H1 (cell line): ENCODE measurements at regions not wholly inside any gene's neighbourhood (a gene's known extent, or its start where the extent isn't known, plus 50 kb on each side); places are given as distances from the start of the nearest gene placed in this dataset.
"Not testable (repeated sequence)": the region's sequence is repeated elsewhere in the genome, so short reads cannot be mapped to it uniquely, and the experiment has no call there.

ENCODE experiments used
- CTCF ChIA-PET: fragments of 300-600 bp; sonication (Branson Sonifier 250); formaldehyde crosslinking; loops from one replicate; lab custom pipeline; 2021; ENCODE audit not compliant: partially characterized antibody; lab: Charles Lee
- POLR2A ChIA-PET: fragments of 300-600 bp; sonication (Branson Sonifier 250); formaldehyde crosslinking; loops from one replicate; lab custom pipeline; 2021; ENCODE audit warnings: inconsistent platforms; ENCODE audit not compliant: partially characterized antibody; lab: Charles Lee
- DNase-seq, 2 experiments: peaks; one replicate each; pipeline versions ENCODE4 v3.0.0 to v3.0.0-alpha.2; 2010 to 2022; ENCODE audit warnings: low spot score in 2 of 2, low read depth in 1 of 2, mixed read lengths in 1 of 2
- FAIRE-seq: peaks from 2 replicates; lab custom pipeline; 2011; peaks lifted over from hg19 to GRCh38; lab: Jason Lieb, UNC
- H2AFZ ChIP-seq: 2 replicates; pipeline ENCODE4 v1.8.1; 2012; ENCODE audit warnings: low read length, inconsistent platforms
- H2AK5ac ChIP-seq: 2 replicates; pipeline ENCODE4 v1.6.1; 2013; ENCODE audit warnings: low read depth, low read length
- H2BK120ac ChIP-seq: replicated peaks from 2 replicates; pipeline ENCODE3; 2013; ENCODE audit warnings: low read depth, low read length, inconsistent platforms
- H2BK12ac ChIP-seq: 2 replicates; pipeline ENCODE4 v1.6.1; 2013; ENCODE audit warnings: low read depth, low read length
- H2BK15ac ChIP-seq: 2 replicates; pipeline ENCODE4 v1.6.1; 2013; ENCODE audit warnings: low read length
- H2BK20ac ChIP-seq: 2 replicates; pipeline ENCODE4 v1.6.1; 2013; ENCODE audit warnings: low read length
- H2BK5ac ChIP-seq: 2 replicates; pipeline ENCODE4 v1.6.1; 2013; ENCODE audit warnings: low read depth, low read length
- H3K14ac ChIP-seq: 2 replicates; pipeline ENCODE4 v1.6.1; 2013; ENCODE audit warnings: inconsistent platforms; ENCODE audit not compliant: insufficient read length
- H3K18ac ChIP-seq: 2 replicates; pipeline ENCODE4 v1.6.1; 2013; ENCODE audit warnings: low read length; ENCODE audit errors: extremely low read depth
- H3K23ac ChIP-seq: 2 replicates; pipeline ENCODE4 v1.6.1; 2013; ENCODE audit warnings: inconsistent platforms; ENCODE audit not compliant: insufficient read length
- H3K23me2 ChIP-seq: 2 replicates; pipeline ENCODE4 v1.6.1; 2013; ENCODE audit warnings: low read depth, low read length
- H3K27ac ChIP-seq: 2 replicates; pipeline ENCODE4 v1.6.1; 2011; ENCODE audit warnings: low read depth, low read length, inconsistent platforms
- H3K27me3 ChIP-seq, 4 experiments: replicated peaks in 1 of 4; 1 replicate in 1 of 4; 2 replicates in 3 of 4; pipeline versions ENCODE4 v1.6.1 to v1.8.1; 2011 to 2013; ENCODE audit warnings: low read length in 3 of 4, mild to moderate bottlenecking in 3 of 4, inconsistent platforms in 2 of 4, mixed read lengths in 2 of 4, moderate library complexity in 1 of 4; ENCODE audit not compliant: control insufficient read depth in 3 of 4, insufficient read depth in 3 of 4; ENCODE audit errors: extremely low read depth in 1 of 4
- H3K36me3 ChIP-seq, 4 experiments: 2 replicates each; pipeline versions ENCODE4 v1.6.1 to v1.8.1; 2011 to 2013; ENCODE audit warnings: mild to moderate bottlenecking in 4 of 4, low read length in 3 of 4, moderate library complexity in 2 of 4, control low read depth in 1 of 4, inconsistent platforms in 1 of 4; ENCODE audit not compliant: insufficient read depth in 4 of 4, control insufficient read depth in 2 of 4
- H3K4ac ChIP-seq: replicated peaks from 2 replicates; pipeline ENCODE3; 2013; ENCODE audit warnings: low read length, low read depth, mixed read lengths, inconsistent platforms; ENCODE audit not compliant: insufficient read length
- H3K4me1 ChIP-seq, 4 experiments: replicated peaks in 1 of 4; 1 replicate in 1 of 4; 2 replicates in 3 of 4; pipeline versions ENCODE4 v1.6.1 to v1.8.1; 2011 to 2013; ENCODE audit warnings: low read length in 3 of 4, inconsistent platforms in 2 of 4, mixed read lengths in 1 of 4; ENCODE audit not compliant: insufficient read depth in 4 of 4, control insufficient read depth in 3 of 4
- H3K4me2 ChIP-seq, 2 experiments: 2 replicates each; pipeline versions ENCODE4 v1.6.1 to v1.8.1; 2011 to 2013; ENCODE audit warnings: low read depth in 2 of 2, low read length in 2 of 2, control low read depth in 1 of 2, inconsistent platforms in 1 of 2, mild to moderate bottlenecking in 1 of 2; ENCODE audit not compliant: insufficient read depth in 1 of 2
- H3K4me3 ChIP-seq, 4 experiments: fragments of 200-600, 300-600 bp in 1 of 4; sonication (generic), shearing (Covaris generic), sonication (Bioruptor Twin) in 1 of 4; 2 replicates each; pipeline versions ENCODE4 v1.5.1 to v1.8.1; 2011 to 2016; ENCODE audit warnings: low read length in 4 of 4, low read depth in 3 of 4, control low read depth in 2 of 4, inconsistent platforms in 2 of 4, mild to moderate bottlenecking in 2 of 4, mixed read lengths in 1 of 4, moderate library complexity in 1 of 4; ENCODE audit not compliant: insufficient read depth in 2 of 4; ENCODE audit errors: extremely low read depth in 1 of 4
- H3K56ac ChIP-seq: replicated peaks from 2 replicates; pipeline ENCODE3; 2013; ENCODE audit warnings: low read depth, mild to moderate bottlenecking, mixed read lengths, low read length, inconsistent platforms; ENCODE audit not compliant: insufficient read length
- H3K79me1 ChIP-seq: 2 replicates; pipeline ENCODE4 v1.6.1; 2013; ENCODE audit warnings: low read depth, low read length, control low read depth
- H3K79me2 ChIP-seq, 2 experiments: 2 replicates each; pipeline versions ENCODE4 v1.6.1 to v1.8.1; 2012 to 2013; ENCODE audit warnings: low read length in 2 of 2, mild to moderate bottlenecking in 2 of 2, inconsistent platforms in 1 of 2; ENCODE audit not compliant: insufficient read depth in 2 of 2, control insufficient read depth in 1 of 2
- H3K9ac ChIP-seq, 4 experiments: replicated peaks in 1 of 4; 1 replicate in 1 of 4; 2 replicates in 3 of 4; pipeline versions ENCODE4 v1.6.1 to v1.8.1; 2011 to 2013; ENCODE audit warnings: low read depth in 3 of 4, low read length in 3 of 4, control low read depth in 2 of 4, mild to moderate bottlenecking in 2 of 4, moderate library complexity in 2 of 4, inconsistent platforms in 1 of 4; ENCODE audit errors: extremely low read depth in 1 of 4
- H3K9me3 ChIP-seq, 2 experiments: 2 replicates each; pipeline versions ENCODE4 v1.6.1 to v1.8.1; 2012 to 2013; ENCODE audit warnings: mild to moderate bottlenecking in 2 of 2, moderate library complexity in 2 of 2, control low read depth in 1 of 2, inconsistent platforms in 1 of 2, low read depth in 1 of 2, low read length in 1 of 2, mixed read lengths in 1 of 2; ENCODE audit not compliant: insufficient read depth in 2 of 2
- H4K20me1 ChIP-seq, 2 experiments: replicated peaks in 1 of 2; 2 replicates each; pipeline versions ENCODE3 to v1.8.1; 2011 to 2013; ENCODE audit warnings: inconsistent platforms in 2 of 2, low read length in 2 of 2, mild to moderate bottlenecking in 1 of 2; ENCODE audit not compliant: insufficient read depth in 2 of 2, control insufficient read depth in 1 of 2
- H4K5ac ChIP-seq: 2 replicates; pipeline ENCODE4 v1.6.1; 2013; ENCODE audit warnings: low read length, low read depth, mixed read lengths, inconsistent platforms; ENCODE audit not compliant: insufficient read length
- H4K8ac ChIP-seq: 2 replicates; pipeline ENCODE4 v1.8.0; 2013; ENCODE audit warnings: mild to moderate bottlenecking, moderate library complexity, low read length, inconsistent platforms; ENCODE audit not compliant: insufficient read depth; ENCODE audit errors: extremely low read depth
- H4K91ac ChIP-seq: replicated peaks from 2 replicates; pipeline ENCODE3; 2013; ENCODE audit warnings: low read length, mixed read lengths, inconsistent platforms; ENCODE audit not compliant: insufficient read length
- EP300 ChIP-seq, 2 experiments: IDR thresholded peaks; 1 replicate in 1 of 2; 2 replicates in 1 of 2; pipeline ENCODE4 v1.6.1; 2011 to 2012; ENCODE audit warnings: low read depth in 2 of 2, low read length in 2 of 2, mild to moderate bottlenecking in 2 of 2, borderline replicate concordance in 1 of 2, inconsistent platforms in 1 of 2, moderate library complexity in 1 of 2
- SP1 ChIP-seq: IDR thresholded peaks from 2 replicates; pipeline ENCODE4 v1.6.1; 2011; ENCODE audit warnings: low read depth, low read length
- WGBS, 2 experiments: shearing (Covaris generic) in 1 of 2; methylation state at CpG; one replicate each; pipeline versions ENCODE4 v1.1.6 to v1.1.7; 2013 to 2015; ENCODE audit warnings: low lambda C conversion rate in 2 of 2, mixed read lengths in 2 of 2, inconsistent platforms in 1 of 2, low coverage in 1 of 2, missing lambda C conversion rate in 1 of 2; ENCODE audit not compliant: insufficient replicate concordance in 2 of 2, insufficient coverage in 1 of 2, insufficient read length in 1 of 2; ENCODE audit errors: extremely low coverage in 1 of 2, missing lambda C conversion rate in 1 of 2; 5-methylcytosine and 5-hydroxymethylcytosine counted together
- TF ChIP-seq, protein P1 (sequence below), 3 experiments: IDR thresholded peaks; 1 replicate in 2 of 3; 2 replicates in 1 of 3; pipeline versions ENCODE4 v1.5.1 to v1.6.1; 2011; ENCODE audit warnings: low read length in 3 of 3, mild to moderate bottlenecking in 3 of 3, inconsistent platforms in 2 of 3, low read depth in 1 of 3, moderate library complexity in 1 of 3; ENCODE audit not compliant: insufficient read depth in 1 of 3; ENCODE audit errors: control extremely low read depth in 1 of 3

GRCh38 chr2:107751936-107752335 lies 74.8 kb upstream of the RGPD4 start (continued):
- TF ChIP-seq, protein P1, sequence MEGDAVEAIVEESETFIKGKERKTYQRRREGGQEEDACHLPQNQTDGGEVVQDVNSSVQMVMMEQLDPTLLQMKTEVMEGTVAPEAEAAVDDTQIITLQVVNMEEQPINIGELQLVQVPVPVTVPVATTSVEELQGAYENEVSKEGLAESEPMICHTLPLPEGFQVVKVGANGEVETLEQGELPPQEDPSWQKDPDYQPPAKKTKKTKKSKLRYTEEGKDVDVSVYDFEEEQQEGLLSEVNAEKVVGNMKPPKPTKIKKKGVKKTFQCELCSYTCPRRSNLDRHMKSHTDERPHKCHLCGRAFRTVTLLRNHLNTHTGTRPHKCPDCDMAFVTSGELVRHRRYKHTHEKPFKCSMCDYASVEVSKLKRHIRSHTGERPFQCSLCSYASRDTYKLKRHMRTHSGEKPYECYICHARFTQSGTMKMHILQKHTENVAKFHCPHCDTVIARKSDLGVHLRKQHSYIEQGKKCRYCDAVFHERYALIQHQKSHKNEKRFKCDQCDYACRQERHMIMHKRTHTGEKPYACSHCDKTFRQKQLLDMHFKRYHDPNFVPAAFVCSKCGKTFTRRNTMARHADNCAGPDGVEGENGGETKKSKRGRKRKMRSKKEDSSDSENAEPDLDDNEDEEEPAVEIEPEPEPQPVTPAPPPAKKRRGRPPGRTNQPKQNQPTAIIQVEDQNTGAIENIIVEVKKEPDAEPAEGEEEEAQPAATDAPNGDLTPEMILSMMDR (IDR thresholded peaks at IDR 0.05; ENCODE audit: control extremely low read depth in 1 of 3, insufficient read depth in 1 of 3, low read depth in 1 of 3, low read length in 3 of 3): no peak
- TF ChIP-seq SP1 (no peak), EP300 (IDR thresholded peaks at IDR 0.05; ENCODE audit: borderline replicate concordance in 1 of 2, low read depth in 2 of 2, low read length in 2 of 2) (no peak)

GRCh38 chr2:107753806-107754205 lies 72.9 kb upstream of the RGPD4 start:
- H2BK120ac ChIP-seq, H2BK12ac ChIP-seq, POLR2A ChIA-PET, H4K20me1 ChIP-seq, H3K4me3 ChIP-seq, H3K56ac ChIP-seq, H3K14ac ChIP-seq, H4K8ac ChIP-seq, DNase-seq, H3K23me2 ChIP-seq, H3K4me2 ChIP-seq, H3K9me3 ChIP-seq, H2BK15ac ChIP-seq, H3K4ac ChIP-seq, H3K36me3 ChIP-seq, H3K9ac ChIP-seq, H4K91ac ChIP-seq, H3K4me1 ChIP-seq, H2BK5ac ChIP-seq, H3K79me2 ChIP-seq, H2AK5ac ChIP-seq, H3K27ac ChIP-seq, FAIRE-seq, H2AFZ ChIP-seq, H3K23ac ChIP-seq, H3K27me3 ChIP-seq, H2BK20ac ChIP-seq, H3K79me1 ChIP-seq, H3K18ac ChIP-seq, H4K5ac ChIP-seq: not testable (repeated sequence)
- 92% methylated on average over 8 of the region's 8 CpGs; no CpG with 5 or more reads in 1 of the 2 experiments for WGBS, 2 experiments
- CTCF ChIA-PET: interaction anchor here (1.5 to 2.4 kb wide), 2 partner anchors 9 to 16 kb away, joined by 3 to 6 read pairs; no protein-coding TSS in a partner anchor
